ENCODE measurements at regions not wholly inside any gene's neighbourhood (a gene's known extent, or its start where the extent isn't known, plus 50 kb on each side); places are given as distances from the start of the nearest gene placed in this dataset.

DNA sequence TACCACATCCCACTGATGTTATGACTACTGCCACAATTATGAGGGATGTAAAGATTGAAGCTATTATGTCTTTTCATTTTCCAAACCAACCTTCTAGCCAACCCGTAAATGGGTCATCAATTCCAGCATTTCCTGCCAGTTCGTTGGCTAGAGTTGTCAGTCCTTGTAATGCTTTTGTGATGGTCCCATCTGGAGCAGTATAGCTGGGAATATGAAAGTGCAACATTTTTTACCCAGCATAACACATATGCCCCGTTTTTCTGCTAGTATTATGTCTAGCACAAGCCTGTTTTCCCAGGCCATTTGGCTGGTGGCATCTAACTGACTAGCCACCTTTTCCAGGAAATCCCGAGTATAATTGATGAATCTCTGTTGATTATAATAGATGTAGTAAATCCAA is 1501.6 kb upstream of the SLC39A10 start:
- no peak for DNase-seq

GRCh38 chr2:194151231-194151630 is 1505.8 kb upstream of the SLC39A10 start:
- DNase-seq: no peak

GRCh38 chr2:194135463-194135862 is 1521.6 kb upstream of the SLC39A10 start:
- no peak for DNase-seq

- no peak for DNase-seq
These were observed 1528.2 kb upstream of the SLC39A10 start for GRCh38 chr2:194128810-194129209.

GRCh38 chr2:194126418-194126817 is 1530.6 kb upstream of the SLC39A10 start:
- DNase-seq: no peak

DNA sequence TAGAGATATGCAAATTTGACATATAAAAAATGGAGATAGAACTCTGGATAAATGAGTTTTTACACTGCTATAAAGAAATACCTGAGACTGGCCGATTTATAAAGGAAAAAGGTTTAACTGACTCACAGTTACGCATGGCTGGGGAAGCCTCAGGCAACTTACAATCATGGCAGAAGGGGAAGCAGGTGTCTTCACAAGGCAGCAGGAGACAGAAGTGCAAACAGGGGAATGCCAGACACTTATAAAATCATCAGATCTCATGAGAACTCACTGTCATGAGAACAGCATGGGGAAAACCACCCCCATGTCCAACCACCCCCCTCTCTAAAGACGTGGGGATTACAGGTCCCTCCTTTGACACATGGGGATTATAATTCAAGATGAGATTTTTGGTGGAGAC is 1540.2 kb upstream of the SLC39A10 start:
- no peak for DNase-seq

GRCh38 chr2:194105358-194105757 is 1551.7 kb upstream of the SLC39A10 start:
- no peak for DNase-seq

DNA sequence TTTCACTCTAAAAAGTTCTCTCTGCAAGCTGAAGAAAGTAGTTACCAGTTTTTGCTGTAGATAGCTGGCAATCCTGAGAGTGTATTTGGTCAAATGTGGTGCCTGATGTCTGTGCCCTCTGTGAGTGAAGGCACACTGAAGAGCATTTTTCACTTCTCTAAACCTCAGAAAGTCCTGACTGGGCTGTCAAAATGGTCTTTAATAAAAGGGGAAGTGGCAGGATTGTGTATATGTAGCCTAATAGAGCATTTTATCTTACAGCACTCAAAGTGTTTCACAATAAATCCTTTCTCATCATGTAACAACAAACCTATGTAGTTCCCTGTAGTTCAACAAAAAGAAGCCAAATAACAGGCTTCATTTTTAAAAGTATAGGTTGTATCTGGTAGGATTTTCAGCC is 1552.3 kb upstream of the SLC39A10 start:
- DNase-seq: no peak

DNA sequence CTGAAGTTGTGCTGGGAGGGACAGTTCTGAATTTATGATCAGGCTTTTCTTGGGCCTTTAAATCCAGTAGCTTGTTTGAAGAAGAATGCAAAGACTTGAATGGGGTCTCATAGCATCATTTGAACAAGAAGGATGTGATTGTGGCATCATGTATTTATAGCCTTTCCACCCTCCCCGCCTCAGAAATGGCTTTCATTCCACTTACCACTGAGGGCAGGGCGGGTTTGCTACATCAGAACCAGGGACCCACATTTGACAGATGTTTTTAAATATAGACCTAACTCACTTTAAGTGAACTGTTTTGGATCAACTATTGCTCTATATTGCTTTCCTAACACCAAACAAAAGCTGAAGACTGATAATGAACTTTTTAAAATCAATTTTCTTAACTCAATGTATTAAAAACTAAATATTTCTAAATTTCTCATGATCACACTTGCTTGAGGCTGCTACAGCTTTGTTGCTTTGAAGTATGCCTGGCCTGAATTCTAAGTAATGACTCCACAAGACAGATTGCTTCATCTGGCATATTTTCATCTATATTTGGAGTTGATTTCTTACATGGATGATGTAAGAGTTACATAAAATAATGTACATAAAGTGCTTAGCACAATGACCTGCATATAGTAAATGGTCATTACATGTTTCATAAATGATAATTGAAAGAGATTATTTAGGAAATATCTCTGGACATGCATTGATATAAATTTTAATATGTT is 1552.9 kb upstream of the SLC39A10 start:
- no peak for DNase-seq

DNA sequence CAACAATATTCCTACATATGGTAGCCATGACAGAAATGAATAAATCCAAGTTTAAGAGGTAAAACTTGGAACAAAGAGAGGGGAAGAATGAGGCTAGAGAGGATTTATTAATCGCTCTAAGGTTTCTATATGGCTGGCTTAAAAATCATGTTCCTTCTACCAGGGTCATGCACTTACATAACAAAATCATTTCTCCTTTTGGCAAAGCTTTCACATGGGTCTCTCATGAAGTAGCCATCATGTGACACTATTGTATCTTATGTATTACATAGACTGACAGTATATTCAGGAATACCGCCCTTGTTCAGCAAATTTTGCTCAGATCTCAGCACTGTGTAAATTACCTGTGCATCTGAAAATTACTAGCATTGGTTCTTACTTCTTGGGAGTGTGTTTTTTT is 1554.5 kb upstream of the SLC39A10 start:
- DNase-seq: no peak

GRCh38 chr2:194100201-194100600 is 1556.8 kb upstream of the SLC39A10 start:
- no peak for DNase-seq

GRCh38 chr2:194096402-194096801 is 1560.6 kb upstream of the SLC39A10 start:
- DNase-seq: no peak

- no peak for DNase-seq
These were observed 1561.7 kb upstream of the SLC39A10 start for GRCh38 chr2:194095359-194095758.

DNA sequence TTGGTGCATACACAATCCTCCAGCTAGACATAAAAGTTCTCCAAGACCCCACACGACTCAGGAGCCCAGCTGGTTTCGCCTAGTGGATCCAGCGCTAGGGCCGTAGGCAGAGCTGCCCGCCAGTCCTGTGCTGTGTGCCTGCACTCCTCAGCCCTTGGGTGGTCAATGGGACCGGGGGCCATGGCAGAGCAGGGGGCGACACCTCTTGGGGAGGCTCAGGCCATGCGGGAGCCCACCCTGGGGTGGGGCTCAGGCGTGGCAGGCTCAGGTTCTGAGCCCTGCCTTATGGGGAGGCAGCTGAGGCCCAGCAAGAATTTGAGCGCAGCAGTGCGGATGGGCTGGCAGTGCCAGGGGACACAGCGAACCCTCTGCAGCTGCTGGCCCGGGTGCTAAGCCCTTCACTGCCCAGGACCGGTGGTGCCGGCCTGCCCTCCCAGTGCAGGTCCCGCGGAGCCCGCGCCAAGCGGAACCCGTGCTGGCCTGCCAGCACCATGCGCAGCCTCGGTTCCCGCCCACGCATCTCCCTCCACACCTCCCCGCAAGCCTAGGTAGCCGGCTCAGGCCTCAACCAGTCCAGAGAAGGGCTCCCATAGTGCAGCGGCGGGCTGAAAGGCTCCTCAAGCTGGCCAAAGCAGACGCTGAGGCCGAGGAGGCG is 1566.6 kb upstream of the SLC39A10 start:
- no peak for DNase-seq

GRCh38 chr2:194087089-194087958 is 1569.7 kb upstream of the SLC39A10 start:
- no peak for DNase-seq

GRCh38 chr2:194086129-194086528 is 1570.9 kb upstream of the SLC39A10 start:
- DNase-seq: no peak

DNA sequence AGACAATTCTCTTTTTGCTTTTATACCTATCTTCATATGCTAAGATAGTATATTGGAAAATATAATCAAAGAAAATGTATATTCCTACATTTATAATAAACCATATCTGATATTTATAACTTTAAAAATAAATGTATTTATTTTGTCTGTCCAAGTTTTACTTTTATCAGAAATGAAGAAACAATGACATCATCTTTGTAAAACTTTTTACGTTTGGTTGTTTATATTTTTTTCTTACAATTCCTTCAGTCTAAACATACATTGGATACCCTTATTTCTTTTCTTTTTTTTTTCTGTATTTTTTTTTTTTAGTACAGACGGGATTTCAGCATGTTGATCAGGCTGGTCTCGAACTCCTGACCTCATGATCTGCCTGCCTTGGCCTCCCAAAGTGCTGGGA is 1577.0 kb upstream of the SLC39A10 start:
- no peak for DNase-seq

DNA sequence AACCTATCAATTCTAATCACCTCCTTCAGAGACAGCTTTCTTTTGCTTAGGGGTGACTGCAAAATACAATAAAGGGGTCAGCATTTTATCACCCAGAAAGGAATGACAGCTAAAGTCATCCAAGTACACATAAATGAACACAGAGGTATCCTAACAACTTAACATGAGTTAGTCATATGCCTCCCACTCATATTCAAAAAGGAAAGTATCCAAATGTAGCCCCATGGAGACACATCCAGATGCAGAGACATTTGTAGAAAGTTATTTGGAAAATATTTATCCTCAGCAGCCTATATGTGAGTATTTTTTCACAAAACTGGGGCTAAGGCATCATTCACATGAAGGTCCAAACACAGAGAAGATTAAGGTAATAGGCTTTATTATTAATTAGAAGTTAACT is 1579.7 kb upstream of the SLC39A10 start:
- DNase-seq: no peak

- DNase-seq: no peak
These were observed 1594.6 kb upstream of the SLC39A10 start for GRCh38 chr2:194062401-194062800.

- no peak for DNase-seq
These were observed 1596.8 kb upstream of the SLC39A10 start for GRCh38 chr2:194060269-194060668.

GRCh38 chr2:194054313-194054712 is 1602.7 kb upstream of the SLC39A10 start:
- no peak for DNase-seq

- DNase-seq: no peak
These were observed 1612.7 kb upstream of the SLC39A10 start for GRCh38 chr2:194044321-194044720.

All from nucleus accumbens (tissue), 56 donors.